AG09319 (cell line): ENCODE measurements at regions not wholly inside any gene's neighbourhood (a gene's known extent, or its start where the extent isn't known, plus 50 kb on each side); places are given as distances from the start of the nearest gene placed in this dataset.

Experiments used
- DNase-seq: peaks from one replicate; pipeline ENCODE4 v3.0.0-alpha.2; 2010; ENCODE audit warnings: low read depth; ENCODE audit errors: extremely low read depth
- CTCF ChIP-seq: IDR thresholded peaks from 2 replicates; pipeline ENCODE4 v1.5.1; 2011; ENCODE audit warnings: low read depth, mild to moderate bottlenecking, inconsistent platforms, low read length, moderate library complexity

- no peak for TF ChIP-seq CTCF
- DNase-seq = no peak
Observed at GRCh38 chr4:149248191-149248764, 567.4 kb downstream of the IQCM start.

- TF ChIP-seq CTCF = no peak
- DNase-seq = no peak
Observed at GRCh38 chr4:149247164-149247563, 568.5 kb downstream of the IQCM start.

- no peak for DNase-seq
- no peak for TF ChIP-seq CTCF
Observed at GRCh38 chr4:149245333-149245732, 570.3 kb downstream of the IQCM start.

GRCh38 chr4:149238097-149238496, 577.5 kb downstream of the IQCM start:
- no peak for DNase-seq
- TF ChIP-seq CTCF = no peak

GRCh38 chr4:149234798-149235197, 580.8 kb downstream of the IQCM start:
- DNase-seq = no peak
- TF ChIP-seq CTCF = no peak

GRCh38 chr4:149223659-149224058, 592.0 kb downstream of the IQCM start:
- TF ChIP-seq CTCF = no peak
- no peak for DNase-seq

GRCh38 chr4:149218672-149219071, 597.0 kb downstream of the IQCM start:
- no peak for TF ChIP-seq CTCF
- no peak for DNase-seq
